ENCODE measurements at regions not wholly inside any gene's neighbourhood (a gene's known extent, or its start where the extent isn't known, plus 50 kb on each side); places are given as distances from the start of the nearest gene placed in this dataset.

DNA sequence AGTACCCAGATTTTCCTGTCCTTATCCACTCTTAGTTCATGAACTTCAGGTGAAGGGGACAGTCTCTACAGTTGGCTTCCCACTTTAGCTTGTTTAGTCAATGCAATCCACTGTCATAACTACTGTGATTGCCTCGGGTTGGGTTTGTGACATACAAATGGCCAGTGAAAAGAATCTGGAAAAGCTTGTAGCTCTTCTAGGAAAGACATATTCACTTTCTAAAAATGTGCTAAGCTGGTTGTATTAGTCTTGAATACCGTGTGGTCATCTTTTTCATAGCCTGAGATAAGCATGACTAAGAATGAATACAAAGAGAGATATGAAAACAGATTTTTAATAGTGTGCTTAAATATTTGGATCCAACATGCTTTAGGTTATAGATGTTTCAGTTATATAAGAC lies 1443.5 kb upstream of the IGFBP7 start:
- no peak for DNase-seq (ENCODE audit: low read depth)

GRCh38 chr4:58553031-58553430 lies 1442.8 kb upstream of the IGFBP7 start:
- DNase-seq (ENCODE audit: low read depth) = no peak

DNA sequence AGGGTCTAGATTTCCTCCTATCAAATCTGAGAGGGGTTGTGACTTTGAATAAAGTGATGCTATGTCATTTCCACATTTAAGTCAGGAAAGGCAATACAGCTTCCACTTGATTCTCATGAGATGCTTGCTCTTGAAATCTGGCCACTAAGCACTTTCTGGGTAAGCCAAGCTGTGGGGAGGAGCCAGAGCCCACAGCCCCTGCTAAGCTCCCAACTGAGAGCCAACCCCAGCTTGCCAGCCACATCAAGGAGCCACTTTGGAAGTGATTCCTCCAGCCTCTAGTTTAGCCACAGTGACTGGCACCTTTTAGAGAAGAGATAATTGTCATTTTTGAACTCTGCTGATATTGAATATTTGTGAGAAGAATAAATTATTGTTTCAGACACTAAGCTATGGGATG lies 1441.5 kb upstream of the IGFBP7 start:
- no peak for DNase-seq (ENCODE audit: low read depth)

DNA sequence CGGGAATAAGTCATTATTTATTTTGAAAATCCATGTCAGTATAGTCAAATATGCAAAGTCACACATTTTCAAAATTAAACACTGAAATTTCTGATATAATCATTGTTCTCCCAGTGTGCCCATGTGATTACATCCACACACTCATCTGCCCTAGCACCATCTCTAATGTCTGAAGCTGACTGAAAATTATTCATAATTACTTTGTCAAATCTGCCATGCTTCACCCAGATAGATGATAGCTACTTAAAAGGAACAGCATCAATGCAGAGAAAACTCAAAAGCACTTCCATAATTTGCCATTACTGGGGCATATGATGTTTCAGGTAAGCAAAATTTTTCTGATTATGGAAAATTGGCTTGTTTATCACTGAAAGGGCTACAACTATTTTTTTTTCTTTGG lies 1433.3 kb upstream of the IGFBP7 start:
- no peak for DNase-seq (ENCODE audit: low read depth)

DNA sequence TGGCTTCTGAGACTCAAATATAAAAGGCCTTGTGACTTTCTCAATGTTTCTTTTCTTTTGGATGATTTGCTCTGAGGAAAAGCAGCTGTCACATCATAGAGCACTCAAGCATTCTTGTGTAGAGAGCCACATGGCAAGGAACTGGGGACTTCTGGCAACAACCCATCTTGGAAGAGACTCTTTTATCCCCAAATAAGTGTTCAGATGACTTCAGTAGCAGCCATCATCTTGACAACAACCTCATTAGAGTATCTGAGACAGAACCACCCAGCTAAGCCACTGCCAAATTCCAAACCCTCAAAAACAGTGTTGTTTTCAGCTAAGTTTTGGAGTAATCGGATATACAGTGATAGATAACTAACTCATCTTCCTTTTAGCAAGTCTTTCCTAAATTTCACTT lies 1431.7 kb upstream of the IGFBP7 start:
- DNase-seq (ENCODE audit: low read depth) = no peak

- DNase-seq (ENCODE audit: low read depth) = no peak
Observed at GRCh38 chr4:58522765-58523382, 1412.7 kb upstream of the IGFBP7 start.

DNA sequence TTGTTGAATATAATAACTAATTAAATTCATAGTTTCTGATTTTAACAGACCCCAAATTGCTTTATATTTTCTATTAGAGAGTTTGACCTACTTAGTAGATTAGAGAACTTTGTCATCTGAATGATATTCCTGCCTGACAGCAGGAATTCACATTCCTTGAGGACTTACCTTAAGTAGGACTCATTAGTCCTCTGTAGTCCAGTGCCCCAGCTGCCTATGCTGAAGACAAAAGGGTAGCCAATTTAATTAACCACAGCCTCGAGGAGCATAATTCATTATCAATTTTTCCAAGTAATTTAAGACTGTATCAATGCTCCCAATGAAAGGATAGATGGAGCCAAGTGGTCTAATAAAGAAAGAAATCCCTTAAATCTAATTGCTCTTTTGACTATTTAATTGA lies 1405.0 kb upstream of the IGFBP7 start:
- no peak for DNase-seq (ENCODE audit: low read depth)

DNA sequence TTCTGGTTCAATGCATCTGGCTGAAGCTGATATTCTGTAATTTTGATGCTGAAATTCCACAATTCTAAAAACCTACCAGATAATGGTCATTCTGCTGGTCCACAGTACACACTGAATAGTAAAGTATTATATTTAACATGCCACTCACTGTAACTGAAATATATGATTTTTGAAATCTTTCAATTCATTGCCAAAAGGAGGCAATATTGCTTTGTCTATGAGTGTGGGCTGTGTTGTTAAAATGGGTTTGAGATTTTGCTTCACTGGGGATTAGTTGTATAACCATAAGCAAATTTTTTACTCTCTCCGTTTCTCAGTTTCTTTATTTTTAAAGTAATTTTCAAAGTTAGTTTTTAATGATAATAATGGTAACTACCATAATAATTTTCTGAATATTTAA lies 1404.1 kb upstream of the IGFBP7 start:
- no peak for DNase-seq (ENCODE audit: low read depth)

DNA sequence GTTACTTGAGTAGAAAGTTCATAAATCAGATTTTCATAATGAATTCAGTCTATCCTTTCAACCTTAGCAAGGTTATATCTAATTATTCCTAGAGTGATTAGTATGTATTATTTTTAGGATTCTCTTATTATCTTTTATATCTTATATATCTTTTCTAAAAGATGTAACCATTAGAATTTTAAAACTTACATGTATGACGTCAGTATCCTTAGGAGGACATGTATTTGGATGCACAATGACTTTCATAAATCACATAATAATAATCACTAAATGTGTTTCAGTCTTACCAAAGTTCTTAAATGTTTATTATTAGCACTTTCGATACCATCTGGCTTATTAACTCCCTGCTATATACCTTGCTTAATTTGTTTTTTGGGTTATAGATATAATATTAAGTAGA lies 1400.5 kb upstream of the IGFBP7 start:
- DNase-seq (ENCODE audit: low read depth) = no peak

DNA sequence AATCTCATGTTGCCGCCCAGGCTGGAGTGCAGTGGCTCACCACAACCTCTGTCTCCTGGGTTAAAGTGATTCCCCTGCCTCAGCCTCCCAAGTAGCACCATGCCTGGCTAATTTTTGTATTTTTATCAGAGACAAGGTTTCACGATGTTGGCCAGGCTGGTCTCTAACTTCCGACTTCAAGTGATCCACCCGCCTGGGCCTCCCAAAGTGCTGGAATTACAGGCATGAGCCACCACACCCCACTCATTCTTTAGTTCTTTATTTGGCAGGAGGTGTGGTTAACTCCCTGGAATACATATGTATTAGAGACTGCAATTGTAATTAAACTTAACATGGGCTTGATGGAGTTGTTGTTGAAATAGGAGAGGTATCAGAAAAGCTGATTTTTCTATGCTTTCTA lies 1396.9 kb upstream of the IGFBP7 start:
- DNase-seq (ENCODE audit: low read depth) = no peak

- no peak for DNase-seq (ENCODE audit: low read depth)
Observed at GRCh38 chr4:58502839-58503238, 1392.7 kb upstream of the IGFBP7 start.

- no peak for DNase-seq (ENCODE audit: low read depth)
Observed at GRCh38 chr4:58499182-58499581, 1389.0 kb upstream of the IGFBP7 start.

- DNase-seq (ENCODE audit: low read depth) = no peak
Observed at GRCh38 chr4:58491620-58492019, 1381.4 kb upstream of the IGFBP7 start.

DNA sequence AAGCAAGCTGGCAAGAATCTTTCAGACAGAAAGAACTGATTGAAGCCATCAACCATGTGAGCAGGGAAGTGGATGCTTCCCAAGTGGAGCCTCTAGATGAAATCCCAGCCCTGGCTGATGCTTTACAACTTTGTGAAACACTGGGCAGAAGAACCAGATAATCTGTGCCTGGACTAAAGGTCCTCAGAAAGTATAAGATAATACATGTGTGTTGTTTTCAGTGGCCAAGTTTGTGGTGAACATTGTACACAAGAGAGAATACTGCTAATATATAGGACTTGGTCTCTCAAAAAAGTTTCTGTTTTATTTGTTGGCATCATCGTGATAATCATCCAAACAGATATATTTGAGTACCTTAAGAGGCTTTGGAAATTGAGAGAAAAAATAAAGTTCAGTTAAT lies 1367.8 kb upstream of the IGFBP7 start:
- DNase-seq (ENCODE audit: low read depth) = no peak

DNA sequence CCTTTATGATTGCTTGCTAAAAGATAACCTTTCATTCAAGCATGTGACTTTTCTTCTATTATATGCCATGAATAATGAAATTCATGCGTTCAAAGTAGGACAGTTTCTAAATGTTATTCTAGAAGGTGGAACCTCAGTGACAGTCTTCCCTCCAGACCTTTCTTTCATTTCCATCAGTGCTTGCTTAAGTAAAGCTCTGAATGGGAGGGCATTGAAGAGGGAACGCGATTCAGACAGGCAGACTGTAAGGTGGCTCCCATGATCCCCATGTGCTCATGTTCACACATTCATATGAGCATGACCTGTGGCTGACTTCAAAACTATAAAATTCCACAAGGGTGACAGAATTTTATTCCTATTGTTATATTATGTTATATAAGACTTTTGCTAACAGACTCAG lies 1367.3 kb upstream of the IGFBP7 start:
- DNase-seq (ENCODE audit: low read depth) = no peak

GRCh38 chr4:58475097-58475496 lies 1364.9 kb upstream of the IGFBP7 start:
- no peak for DNase-seq (ENCODE audit: low read depth)

GRCh38 chr4:58465031-58465430 lies 1354.8 kb upstream of the IGFBP7 start:
- no peak for DNase-seq (ENCODE audit: low read depth)

GRCh38 chr4:58456727-58457384 lies 1346.7 kb upstream of the IGFBP7 start:
- DNase-seq (ENCODE audit: low read depth) = no peak

DNA sequence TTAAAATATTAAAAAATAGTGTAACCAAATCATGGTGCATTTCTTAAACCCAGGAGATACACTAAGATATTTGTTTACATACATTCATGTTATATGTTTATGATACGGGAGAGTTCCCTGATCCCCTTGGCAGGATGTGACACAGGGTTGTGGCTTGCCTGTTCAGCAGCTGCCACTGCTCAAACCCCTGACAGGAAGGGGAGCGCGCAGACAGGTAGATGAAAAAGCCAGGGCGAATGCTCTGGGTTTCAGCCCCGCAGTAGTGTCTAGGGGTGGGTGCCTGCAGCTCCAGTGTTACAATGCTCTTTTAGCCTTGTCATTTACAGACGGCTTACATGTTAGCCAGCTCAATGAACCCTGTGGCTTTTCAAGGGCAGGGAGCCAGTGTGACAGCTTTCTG lies 1343.8 kb upstream of the IGFBP7 start:
- DNase-seq (ENCODE audit: low read depth) = no peak

GRCh38 chr4:58451707-58452106 lies 1341.5 kb upstream of the IGFBP7 start:
- DNase-seq (ENCODE audit: low read depth) = no peak

DNA sequence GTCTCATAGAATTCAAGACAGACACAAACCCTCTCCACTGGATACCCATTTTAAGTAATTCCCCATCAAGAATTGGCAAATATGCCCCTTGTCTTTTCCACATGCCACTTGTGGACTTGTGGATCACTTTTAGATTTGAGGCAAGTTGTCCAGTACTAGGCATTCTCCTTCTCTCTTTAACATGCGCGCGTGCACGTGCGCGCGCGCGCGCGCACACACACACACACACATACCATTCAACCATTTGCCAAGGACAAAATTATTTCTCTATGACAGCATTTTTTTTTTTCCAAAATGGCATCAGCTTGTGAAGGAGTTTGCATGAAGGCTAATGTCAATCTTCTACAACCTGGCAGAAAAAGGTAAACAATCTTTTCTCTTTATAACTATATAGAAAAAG lies 1325.7 kb upstream of the IGFBP7 start:
- no peak for DNase-seq (ENCODE audit: low read depth)

- DNase-seq (ENCODE audit: low read depth) = no peak
Observed at GRCh38 chr4:58413849-58414248, 1303.7 kb upstream of the IGFBP7 start.

DNA sequence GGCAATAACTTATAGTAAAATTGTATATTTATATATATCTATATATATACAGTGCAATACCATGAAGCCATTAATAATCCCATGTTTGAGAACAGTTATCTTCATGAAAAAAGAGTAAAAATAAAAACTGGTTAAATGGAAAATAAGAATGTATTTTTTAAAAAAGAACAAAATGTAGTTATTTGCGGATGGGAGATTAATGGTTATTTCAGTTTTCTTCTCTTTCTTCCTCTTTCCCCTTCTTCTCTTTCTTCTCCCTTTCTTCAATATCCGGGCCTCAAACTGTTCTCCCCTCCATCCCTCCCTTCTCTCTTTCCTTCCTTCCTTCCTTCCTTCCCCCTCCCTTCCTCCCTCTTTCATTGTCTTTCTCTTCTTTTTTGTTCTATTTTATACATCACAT lies 1301.7 kb upstream of the IGFBP7 start:
- no peak for DNase-seq (ENCODE audit: low read depth)

- DNase-seq (ENCODE audit: low read depth) = no peak
Observed at GRCh38 chr4:58406762-58407161, 1296.6 kb upstream of the IGFBP7 start.

Measured in stimulated activated CD8-positive, alpha-beta memory T cell treated with anti-CD3 and anti-CD28 coated beads, Interleukin-7, amount 100 ng/mL, for 24 hours (primary cell).